ENCODE measurements at regions not wholly inside any gene's neighbourhood (a gene's known extent, or its start where the extent isn't known, plus 50 kb on each side); places are given as distances from the start of the nearest gene placed in this dataset.
"Not testable (repeated sequence)": the region's sequence is repeated elsewhere in the genome, so short reads cannot be mapped to it uniquely, and the experiment has no call there.

- no peak overlapping the region for H3K27ac ChIP-seq
- no peaks in the 10 kb centered on the region for H3K4me1 ChIP-seq (ENCODE audit: insufficient read depth)
- 67 to 75% (median 67%) methylated on average over 2 of the region's 2 CpGs for whole genome bisulfite sequencing, 3 donors
- H3K4me3 ChIP-seq, result no peak overlapping the region
- TF ChIP-seq CTCF (IDR thresholded peaks at IDR 0.05) (no peak), EP300 (IDR thresholded peaks at IDR 0.05) (no peak), POLR2A (IDR thresholded peaks at IDR 0.05) (no peak)
- no peaks in the 10 kb centered on the region for H3K36me3 ChIP-seq
- no peaks in the 10 kb centered on the region for H3K9me3 ChIP-seq
- no peak for DNase-seq
- no peaks in the 10 kb centered on the region for H3K27me3 ChIP-seq
- intact Hi-C loops (cut with DNase I), result no loop called here
Measured at GRCh38 chr9:72457366-72457765, 64.0 kb upstream of the TMC1 start.

GRCh38 chr9:72454871-72455491 is 66.4 kb upstream of the TMC1 start:
- TF ChIP-seq POLR2A (IDR thresholded peaks at IDR 0.05) (no peak), EP300 (IDR thresholded peaks at IDR 0.05) (no peak), CTCF (IDR thresholded peaks at IDR 0.05) (no peak)
- Histone ChIP-seq H3K9me3 (no peaks in the 10 kb centered on the region), H3K4me1 (ENCODE audit: insufficient read depth) (no peaks in the 10 kb centered on the region), H3K36me3 (no peaks in the 10 kb centered on the region), H3K27me3 (no peaks in the 10 kb centered on the region), H3K27ac (no peak overlapping the region), H3K4me3 (no peak overlapping the region)
- DNase-seq, result no peak
- WGBS, 3 donors, result 82 to 93% (median 87%) methylated on average over 2 of the region's 2 CpGs
- intact Hi-C loops (cut with DNase I), result no loop called here

- DNase-seq, result no peak
- WGBS, 3 donors, result 86 to 93% (median 91%) methylated on average over 3 of the region's 3 CpGs
- Histone ChIP-seq H3K4me3 (no peak overlapping the region), H3K9me3 (no peaks in the 10 kb centered on the region), H3K27ac (no peak overlapping the region), H3K4me1 (ENCODE audit: insufficient read depth) (no peaks in the 10 kb centered on the region), H3K27me3 (no peaks in the 10 kb centered on the region), H3K36me3 (no peaks in the 10 kb centered on the region)
- no peak for TF ChIP-seq EP300 (IDR thresholded peaks at IDR 0.05)
- no peak for TF ChIP-seq CTCF (IDR thresholded peaks at IDR 0.05)
- intact Hi-C loops (cut with DNase I), result no loop called here
Measured at GRCh38 chr9:72453797-72454196, 67.6 kb upstream of the TMC1 start.

GRCh38 chr9:72446241-72446640 is 75.2 kb upstream of the TMC1 start:
- H3K27me3 ChIP-seq; H3K27ac ChIP-seq; H3K4me3 ChIP-seq; H3K9me3 ChIP-seq; H3K4me1 ChIP-seq (ENCODE audit: insufficient read depth); intact Hi-C loops (cut with DNase I); DNase-seq; H3K36me3 ChIP-seq: not testable (repeated sequence)
- WGBS, 3 donors, result 88 to 91% (median 90%) methylated on average over 5 of the region's 5 CpGs

GRCh38 chr9:72445306-72445995 is 76.0 kb upstream of the TMC1 start:
- intact Hi-C loops (cut with DNase I), result no loop called here
- Histone ChIP-seq H3K4me1 (ENCODE audit: insufficient read depth) (peaks cover 1% of the 10 kb centered on the region), H3K27me3 (no peaks in the 10 kb centered on the region), H3K9me3 (no peaks in the 10 kb centered on the region), H3K27ac (no peak overlapping the region), H3K4me3 (no peak overlapping the region), H3K36me3 (no peaks in the 10 kb centered on the region)
- TF ChIP-seq POLR2A (IDR thresholded peaks at IDR 0.05), result no peak
- no peak for TF ChIP-seq CTCF (IDR thresholded peaks at IDR 0.05)
- no peak for TF ChIP-seq EP300 (IDR thresholded peaks at IDR 0.05)
- WGBS, 3 donors, result 78 to 93% (median 90%) methylated on average over 2 of the region's 2 CpGs
- DNase-seq, result no peak
